Activated CD4-positive, alpha-beta T cell treated with anti-CD3 and anti-CD28 coated beads for 48 hours (primary cell): ENCODE measurements at regions not wholly inside any gene's neighbourhood (a gene's known extent, or its start where the extent isn't known, plus 50 kb on each side); places are given as distances from the start of the nearest gene placed in this dataset.
"Not testable (repeated sequence)": the region's sequence is repeated elsewhere in the genome, so short reads cannot be mapped to it uniquely, and the experiment has no call there.

ENCODE experiments used
- DNase-seq: peaks from one replicate; pipeline ENCODE4 v3.0.0-alpha.2; 2020

- DNase-seq = no peak
Measured at GRCh38 chr3:8152821-8153418, 348.7 kb upstream of the LMCD1 start.

GRCh38 chr3:8153800-8154199 is 347.8 kb upstream of the LMCD1 start:
- DNase-seq = no peak

GRCh38 chr3:8154617-8155016 is 347.0 kb upstream of the LMCD1 start:
- no peak for DNase-seq

GRCh38 chr3:8156138-8156537 is 345.5 kb upstream of the LMCD1 start:
- no peak for DNase-seq

- DNase-seq = no peak
Measured at GRCh38 chr3:8156831-8157230, 344.8 kb upstream of the LMCD1 start.

- DNase-seq = no peak
Measured at GRCh38 chr3:8157640-8158039, 344.0 kb upstream of the LMCD1 start.

GRCh38 chr3:8164145-8164544 is 337.5 kb upstream of the LMCD1 start:
- no peak for DNase-seq

- DNase-seq = no peak
Measured at GRCh38 chr3:8166014-8166413, 335.6 kb upstream of the LMCD1 start.

- DNase-seq = no peak
Measured at GRCh38 chr3:8170971-8171508, 330.6 kb upstream of the LMCD1 start.

GRCh38 chr3:8173892-8174291 is 327.7 kb upstream of the LMCD1 start:
- no peak for DNase-seq

GRCh38 chr3:8176759-8177483 is 324.7 kb upstream of the LMCD1 start:
- not testable (repeated sequence) for DNase-seq

- not testable (repeated sequence) for DNase-seq
Measured at GRCh38 chr3:8178516-8178915, 323.1 kb upstream of the LMCD1 start.

- no peak for DNase-seq
Measured at GRCh38 chr3:8182904-8183303, 318.7 kb upstream of the LMCD1 start.

GRCh38 chr3:8183627-8184026 is 318.0 kb upstream of the LMCD1 start:
- DNase-seq = no peak

- no peak for DNase-seq
Measured at GRCh38 chr3:8186213-8186612, 315.4 kb upstream of the LMCD1 start.

- no peak for DNase-seq
Measured at GRCh38 chr3:8187996-8188395, 313.6 kb upstream of the LMCD1 start.

GRCh38 chr3:8189051-8189450 is 312.6 kb upstream of the LMCD1 start:
- DNase-seq = no peak

- DNase-seq = no peak
Measured at GRCh38 chr3:8191406-8191805, 310.2 kb upstream of the LMCD1 start.

- no peak for DNase-seq
Measured at GRCh38 chr3:8197384-8197783, 304.2 kb upstream of the LMCD1 start.

- DNase-seq = no peak
Measured at GRCh38 chr3:8198605-8199004, 303.0 kb upstream of the LMCD1 start.

- DNase-seq = no peak
Measured at GRCh38 chr3:8200996-8201395, 300.6 kb upstream of the LMCD1 start.

- DNase-seq = no peak
Measured at GRCh38 chr3:8201886-8202285, 299.7 kb upstream of the LMCD1 start.

GRCh38 chr3:8204331-8204730 is 297.3 kb upstream of the LMCD1 start:
- no peak for DNase-seq

- no peak for DNase-seq
Measured at GRCh38 chr3:8204853-8205650, 296.6 kb upstream of the LMCD1 start.
